Esophagus muscularis mucosa (tissue), 4 donors: ENCODE measurements at regions not wholly inside any gene's neighbourhood (a gene's known extent, or its start where the extent isn't known, plus 50 kb on each side); places are given as distances from the start of the nearest gene placed in this dataset.

Source experiments
- DNase-seq: peaks from one replicate; pipeline ENCODE4 v3.0.0-alpha.2; 2017; ENCODE audit errors: extremely low spot score
- H3K27ac ChIP-seq, 4 donors: fragments of 200-600 bp; sonication (generic); replicated peaks in 1 of 4; 1 replicate in 3 of 4; 2 replicates in 1 of 4; pipeline ENCODE4 v1.5.1; 2016 to 2019; ENCODE audit warnings: mild to moderate bottlenecking in 1 of 4
- H3K27me3 ChIP-seq, 4 donors: fragments of 200-600 bp; sonication (generic); one replicate each; pipeline versions ENCODE4 v1.5.1 to v1.6.0; 2016 to 2019
- H3K36me3 ChIP-seq, 4 donors: fragments of 200-600 bp; sonication (generic); one replicate each; pipeline ENCODE4 v1.5.1; 2016 to 2019
- H3K4me1 ChIP-seq, 4 donors: fragments of 200-600 bp; sonication (generic); one replicate each; pipeline ENCODE4 v1.5.1; 2016 to 2019
- H3K4me3 ChIP-seq, 4 donors: fragments of 200-600 bp; sonication (generic); 1 replicate in 2 of 4; 2 replicates in 2 of 4; pipeline ENCODE4 v1.5.1; 2016 to 2019; ENCODE audit warnings: mild to moderate bottlenecking in 4 of 4, moderate library complexity in 1 of 4
- H3K9me3 ChIP-seq, 4 donors: fragments of 200-600 bp; sonication (generic); 1 replicate in 3 of 4; 2 replicates in 1 of 4; pipeline ENCODE4 v1.5.1; 2016 to 2019
- EP300 ChIP-seq: sonication (generic); formaldehyde crosslinking; IDR thresholded peaks from one replicate; pipeline ENCODE4 v1.6.1; 2017; ENCODE audit warnings: antibody characterized with exemption
- POLR2A ChIP-seq: fragments of 450-650 bp; IDR thresholded peaks from one replicate; pipeline ENCODE4 v1.6.1; 2017; ENCODE audit warnings: antibody characterized with exemption, moderate library complexity, mild to moderate bottlenecking, low read depth
- POLR2AphosphoS5 ChIP-seq, 2 donors: sonication (generic); formaldehyde crosslinking; IDR thresholded peaks; one replicate each; pipeline ENCODE4 v1.6.1; 2017; ENCODE audit warnings: antibody characterized with exemption in 2 of 2
- WGBS: methylation state at CpG from one replicate; pipeline ENCODE4 v1.1.5; 2018; 5-methylcytosine and 5-hydroxymethylcytosine counted together
- intact Hi-C: fragments of 100-400 bp; cut with DNase I; formaldehyde crosslinking; loops from one replicate; pipeline ENCODE4 v1.15.1; 2023
- TF ChIP-seq, protein P1 (sequence below), 3 experiments: fragments of 200-600 bp in 2 of 3; fragments of 450-650 bp in 1 of 3; sonication (generic) in 2 of 3; IDR thresholded peaks; one replicate each; pipeline ENCODE4 v1.5.1; 2017 to 2019; ENCODE audit warnings: antibody characterized with exemption in 3 of 3, mild to moderate bottlenecking in 2 of 3, moderate library complexity in 1 of 3

- DNase-seq = no peak
- Histone ChIP-seq H3K27me3 (peaks cover 0 to 5% (median 0%) of the 10 kb centered on the region in 4 donors), H3K36me3 (no peaks in the 10 kb centered on the region), H3K9me3 (no peaks in the 10 kb centered on the region), H3K4me1 (no peaks in the 10 kb centered on the region), H3K27ac (no peak overlapping the region), H3K4me3 (no peak overlapping the region)
- intact Hi-C loops = loop anchor here (5.0 kb wide), 1 partner anchor 1472 kb away; no protein-coding TSS in a partner anchor
- TF ChIP-seq, protein P1, sequence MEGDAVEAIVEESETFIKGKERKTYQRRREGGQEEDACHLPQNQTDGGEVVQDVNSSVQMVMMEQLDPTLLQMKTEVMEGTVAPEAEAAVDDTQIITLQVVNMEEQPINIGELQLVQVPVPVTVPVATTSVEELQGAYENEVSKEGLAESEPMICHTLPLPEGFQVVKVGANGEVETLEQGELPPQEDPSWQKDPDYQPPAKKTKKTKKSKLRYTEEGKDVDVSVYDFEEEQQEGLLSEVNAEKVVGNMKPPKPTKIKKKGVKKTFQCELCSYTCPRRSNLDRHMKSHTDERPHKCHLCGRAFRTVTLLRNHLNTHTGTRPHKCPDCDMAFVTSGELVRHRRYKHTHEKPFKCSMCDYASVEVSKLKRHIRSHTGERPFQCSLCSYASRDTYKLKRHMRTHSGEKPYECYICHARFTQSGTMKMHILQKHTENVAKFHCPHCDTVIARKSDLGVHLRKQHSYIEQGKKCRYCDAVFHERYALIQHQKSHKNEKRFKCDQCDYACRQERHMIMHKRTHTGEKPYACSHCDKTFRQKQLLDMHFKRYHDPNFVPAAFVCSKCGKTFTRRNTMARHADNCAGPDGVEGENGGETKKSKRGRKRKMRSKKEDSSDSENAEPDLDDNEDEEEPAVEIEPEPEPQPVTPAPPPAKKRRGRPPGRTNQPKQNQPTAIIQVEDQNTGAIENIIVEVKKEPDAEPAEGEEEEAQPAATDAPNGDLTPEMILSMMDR (IDR thresholded peaks at IDR 0.05) = peak; percentile 82 to 94 (median 89)
- TF ChIP-seq POLR2A = no peak
- WGBS = 21% methylated on average over 7 of the region's 7 CpGs
Observed at GRCh38 chr14:81990312-81990761, 456.7 kb upstream of the SEL1L start.

GRCh38 chr14:81991998-81992397, 458.3 kb upstream of the SEL1L start:
- Histone ChIP-seq H3K27ac (no peak overlapping the region), H3K27me3 (peaks cover 0 to 9% (median 0%) of the 10 kb centered on the region in 4 donors), H3K36me3 (no peaks in the 10 kb centered on the region), H3K4me1 (no peaks in the 10 kb centered on the region), H3K4me3 (no peak overlapping the region), H3K9me3 (no peaks in the 10 kb centered on the region)
- intact Hi-C loops = loop anchor here (5.0 kb wide), 1 partner anchor 1470 kb away; no protein-coding TSS in a partner anchor
- TF ChIP-seq POLR2AphosphoS5 (IDR thresholded peaks at IDR 0.05) = no peak
- TF ChIP-seq POLR2A = no peak
- no peak for TF ChIP-seq EP300
- TF ChIP-seq, protein P1 (IDR thresholded peaks at IDR 0.05) = peak in 1 of 3 experiments; percentile 22
- 75% methylated on average over 1 of the region's 1 CpG for WGBS
- DNase-seq = no peak

- Histone ChIP-seq H3K27ac (no peak overlapping the region), H3K4me3 (no peak overlapping the region), H3K27me3 (peaks cover 0 to 6% (median 0%) of the 10 kb centered on the region in 4 donors), H3K36me3 (no peaks in the 10 kb centered on the region), H3K9me3 (no peaks in the 10 kb centered on the region), H3K4me1 (no peaks in the 10 kb centered on the region)
- no peak for DNase-seq
- intact Hi-C loops = loop anchor here (5.0 kb wide), 1 partner anchor 1469 kb away; no protein-coding TSS in a partner anchor
- TF ChIP-seq, protein P1 (IDR thresholded peaks at IDR 0.05) = no peak
- no peak for TF ChIP-seq POLR2AphosphoS5 (IDR thresholded peaks at IDR 0.05)
- TF ChIP-seq EP300 = no peak
- no peak for TF ChIP-seq POLR2A
- WGBS = 65% methylated on average over 3 of the region's 3 CpGs
Observed at GRCh38 chr14:81993432-81993831, 459.8 kb upstream of the SEL1L start.

DNA sequence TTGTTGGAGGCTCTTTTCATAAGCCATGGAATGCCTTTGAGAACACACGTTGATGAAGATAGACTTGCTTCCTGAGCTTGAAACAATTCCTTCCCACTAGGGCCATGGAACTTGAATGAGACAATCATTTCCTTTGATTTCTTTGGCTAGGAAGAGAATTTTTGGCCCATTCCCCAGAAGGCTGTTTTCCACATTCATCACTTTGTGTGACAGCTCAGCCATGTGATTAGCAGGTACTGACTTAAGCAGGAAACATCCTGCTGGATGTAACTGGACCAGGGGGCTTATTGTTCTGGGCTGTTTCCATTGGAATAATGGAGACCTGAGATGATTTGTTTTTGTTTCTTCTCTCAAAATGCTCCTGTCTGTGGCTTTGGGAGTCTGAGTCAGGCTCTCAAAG, 469.8 kb upstream of the SEL1L start:
- intact Hi-C loops = no loop called here
- WGBS = 7% methylated on average over 1 of the region's 1 CpG
- no peak overlapping the region for H3K27ac ChIP-seq

More for the DNA sequence above, 469.8 kb upstream of the SEL1L start:
- Histone ChIP-seq H3K27me3 (no peaks in the 10 kb centered on the region), H3K4me3 (no peak overlapping the region), H3K36me3 (no peaks in the 10 kb centered on the region), H3K9me3 (no peaks in the 10 kb centered on the region), H3K4me1 (no peaks in the 10 kb centered on the region)
- no peak for TF ChIP-seq POLR2A
- no peak for TF ChIP-seq EP300
- TF ChIP-seq, protein P1 (IDR thresholded peaks at IDR 0.05) = no peak
- TF ChIP-seq POLR2AphosphoS5 (IDR thresholded peaks at IDR 0.05) = no peak
- DNase-seq = no peak
